GM18517 (cell line): ENCODE measurements at regions not wholly inside any gene's neighbourhood (a gene's known extent, or its start where the extent isn't known, plus 50 kb on each side); places are given as distances from the start of the nearest gene placed in this dataset.

Experiments used
- ATAC-seq: cut with Tn5 transposase; IDR thresholded peaks from one replicate; pipeline ENCODE4 v1.9.1; 2021; ENCODE audit warnings: mild to moderate bottlenecking, moderate library complexity; ENCODE audit not compliant: unreplicated experiment

- no peak for ATAC-seq
These were observed 55.0 kb downstream of the SOX4 start for GRCh38 chr6:21648475-21649050.

- ATAC-seq: no peak
These were observed 59.8 kb downstream of the SOX4 start for GRCh38 chr6:21653323-21653722.

GRCh38 chr6:21653905-21654304, 60.4 kb downstream of the SOX4 start:
- ATAC-seq: no peak

- ATAC-seq: no peak
These were observed 60.8 kb downstream of the SOX4 start for GRCh38 chr6:21654361-21654760.

- ATAC-seq: no peak
These were observed 70.4 kb downstream of the SOX4 start for GRCh38 chr6:21663966-21664313.

- ATAC-seq: no peak
These were observed 71.0 kb downstream of the SOX4 start for GRCh38 chr6:21664314-21665109.

- ATAC-seq: no peak
These were observed 71.5 kb downstream of the SOX4 start for GRCh38 chr6:21665110-21665391.

- ATAC-seq: no peak
These were observed 72.0 kb downstream of the SOX4 start for GRCh38 chr6:21665392-21666200.

- ATAC-seq: no peak
These were observed 72.7 kb downstream of the SOX4 start for GRCh38 chr6:21666201-21666691.

- ATAC-seq: no peak
These were observed 73.5 kb downstream of the SOX4 start for GRCh38 chr6:21666853-21667681.

- ATAC-seq: no peak
These were observed 75.2 kb downstream of the SOX4 start for GRCh38 chr6:21668795-21669194.

GRCh38 chr6:21676769-21677168, 83.2 kb downstream of the SOX4 start:
- ATAC-seq: no peak

- no peak for ATAC-seq
These were observed 85.4 kb downstream of the SOX4 start for GRCh38 chr6:21678990-21679389.

- ATAC-seq: no peak
These were observed 86.3 kb downstream of the SOX4 start for GRCh38 chr6:21679761-21680265.

- ATAC-seq: no peak
These were observed 87.1 kb downstream of the SOX4 start for GRCh38 chr6:21680611-21681010.

- no peak for ATAC-seq
These were observed 96.9 kb downstream of the SOX4 start for GRCh38 chr6:21690489-21690888.

- no peak for ATAC-seq
These were observed 98.3 kb downstream of the SOX4 start for GRCh38 chr6:21691685-21692346.

- no peak for ATAC-seq
These were observed 99.2 kb downstream of the SOX4 start for GRCh38 chr6:21692721-21693120.

- ATAC-seq: no peak
These were observed 100.6 kb downstream of the SOX4 start for GRCh38 chr6:21694168-21694567.

GRCh38 chr6:21707524-21708319, 114.2 kb downstream of the SOX4 start:
- no peak for ATAC-seq
